Upper lobe of left lung (tissue), 4 donors: ENCODE measurements at regions not wholly inside any gene's neighbourhood (a gene's known extent, or its start where the extent isn't known, plus 50 kb on each side); places are given as distances from the start of the nearest gene placed in this dataset.

ENCODE experiments used
- EP300 ChIP-seq, 4 donors: sonication (generic); formaldehyde crosslinking; IDR thresholded peaks; one replicate each; pipeline ENCODE4 v1.5.1; 2017; ENCODE audit warnings: antibody characterized with exemption in 4 of 4, control low read depth in 2 of 4
- POLR2A ChIP-seq, 4 donors: fragments of 450-650 bp; IDR thresholded peaks; one replicate each; pipeline ENCODE4 v1.5.1; 2016 to 2017; ENCODE audit warnings: antibody characterized with exemption in 4 of 4, mild to moderate bottlenecking in 2 of 4
- TF ChIP-seq, protein P1 (sequence below), 6 experiments: fragments of 450-650 bp in 4 of 6; fragments of 200-600 bp in 2 of 6; sonication (generic) in 2 of 6; IDR thresholded peaks; one replicate each; pipeline ENCODE4 v1.5.1; 2016 to 2019; ENCODE audit warnings: antibody characterized with exemption in 6 of 6

DNA sequence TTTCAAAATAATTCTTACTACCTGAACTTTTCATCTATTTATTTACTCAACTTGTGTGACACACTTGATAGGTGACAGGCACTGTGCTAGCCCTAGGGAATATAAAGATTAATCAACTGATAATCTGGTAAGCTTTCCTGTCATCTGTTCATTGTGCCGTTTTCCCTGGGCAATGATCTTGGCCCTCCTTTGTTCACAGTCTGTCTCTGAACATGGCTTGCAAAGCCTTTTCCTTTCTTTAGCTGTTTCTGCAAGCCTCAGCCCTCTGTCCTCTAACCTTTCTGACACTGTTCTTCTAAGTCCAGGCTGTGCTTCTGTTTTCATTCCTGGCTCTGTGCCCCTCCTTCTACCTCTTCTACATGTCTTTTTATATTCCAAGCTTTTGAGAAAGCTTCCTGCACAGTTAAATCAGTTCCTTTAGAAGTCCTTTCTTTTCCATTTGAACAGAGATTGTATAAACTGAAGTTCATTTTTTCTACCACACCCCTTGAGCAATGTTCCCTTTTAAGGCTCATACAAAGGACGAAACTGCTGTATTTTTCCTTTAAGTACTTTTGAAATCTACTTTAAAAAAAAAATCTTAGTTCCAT, 803.0 kb upstream of the ZNF608 start:
- no peak for TF ChIP-seq POLR2A (IDR thresholded peaks at IDR 0.05)
- TF ChIP-seq, protein P1, sequence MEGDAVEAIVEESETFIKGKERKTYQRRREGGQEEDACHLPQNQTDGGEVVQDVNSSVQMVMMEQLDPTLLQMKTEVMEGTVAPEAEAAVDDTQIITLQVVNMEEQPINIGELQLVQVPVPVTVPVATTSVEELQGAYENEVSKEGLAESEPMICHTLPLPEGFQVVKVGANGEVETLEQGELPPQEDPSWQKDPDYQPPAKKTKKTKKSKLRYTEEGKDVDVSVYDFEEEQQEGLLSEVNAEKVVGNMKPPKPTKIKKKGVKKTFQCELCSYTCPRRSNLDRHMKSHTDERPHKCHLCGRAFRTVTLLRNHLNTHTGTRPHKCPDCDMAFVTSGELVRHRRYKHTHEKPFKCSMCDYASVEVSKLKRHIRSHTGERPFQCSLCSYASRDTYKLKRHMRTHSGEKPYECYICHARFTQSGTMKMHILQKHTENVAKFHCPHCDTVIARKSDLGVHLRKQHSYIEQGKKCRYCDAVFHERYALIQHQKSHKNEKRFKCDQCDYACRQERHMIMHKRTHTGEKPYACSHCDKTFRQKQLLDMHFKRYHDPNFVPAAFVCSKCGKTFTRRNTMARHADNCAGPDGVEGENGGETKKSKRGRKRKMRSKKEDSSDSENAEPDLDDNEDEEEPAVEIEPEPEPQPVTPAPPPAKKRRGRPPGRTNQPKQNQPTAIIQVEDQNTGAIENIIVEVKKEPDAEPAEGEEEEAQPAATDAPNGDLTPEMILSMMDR (IDR thresholded peaks at IDR 0.05), result no peak
- no peak for TF ChIP-seq EP300 (IDR thresholded peaks at IDR 0.05)
